A673 (cell line): ENCODE measurements at regions not wholly inside any gene's neighbourhood (a gene's known extent, or its start where the extent isn't known, plus 50 kb on each side); places are given as distances from the start of the nearest gene placed in this dataset.

ENCODE experiments used
- EZH2 ChIP-seq: fragments of 200-600 bp; sonication (generic); IDR thresholded peaks from 2 replicates; pipeline ENCODE4 v1.6.1; 2017; ENCODE audit warnings: borderline replicate concordance, low read depth, mild to moderate bottlenecking, mixed read lengths, antibody characterized with exemption, low read length; ENCODE audit not compliant: poor library complexity, severe bottlenecking
- TF ChIP-seq, protein P1 (sequence below): fragments of 300-800, 200-600 bp; sonication (generic); conservative IDR thresholded peaks from 2 replicates; pipeline ENCODE4 v1.5.1; 2017; ENCODE audit warnings: low read depth, mild to moderate bottlenecking, antibody characterized with exemption, low read length, moderate library complexity, mixed read lengths

DNA sequence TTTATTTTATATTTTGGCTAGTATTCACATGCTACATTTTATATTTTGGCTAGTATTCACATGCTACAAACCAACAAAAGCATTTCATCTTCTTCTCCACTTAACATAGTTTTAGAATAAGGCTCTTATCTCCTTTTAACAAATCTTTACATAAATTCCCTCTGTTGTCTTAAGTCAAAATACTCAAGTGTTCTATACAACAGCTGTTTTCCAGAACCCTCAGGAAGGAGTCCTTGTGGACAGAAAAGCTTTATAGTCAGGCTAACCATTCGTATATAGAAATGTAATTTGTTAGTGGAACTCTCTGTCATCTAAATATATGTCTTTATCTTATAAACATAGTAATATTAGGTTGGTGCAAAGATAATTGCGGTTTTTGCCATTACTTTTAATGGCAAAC, 191.0 kb upstream of the FLRT2 start:
- TF ChIP-seq, protein P1, sequence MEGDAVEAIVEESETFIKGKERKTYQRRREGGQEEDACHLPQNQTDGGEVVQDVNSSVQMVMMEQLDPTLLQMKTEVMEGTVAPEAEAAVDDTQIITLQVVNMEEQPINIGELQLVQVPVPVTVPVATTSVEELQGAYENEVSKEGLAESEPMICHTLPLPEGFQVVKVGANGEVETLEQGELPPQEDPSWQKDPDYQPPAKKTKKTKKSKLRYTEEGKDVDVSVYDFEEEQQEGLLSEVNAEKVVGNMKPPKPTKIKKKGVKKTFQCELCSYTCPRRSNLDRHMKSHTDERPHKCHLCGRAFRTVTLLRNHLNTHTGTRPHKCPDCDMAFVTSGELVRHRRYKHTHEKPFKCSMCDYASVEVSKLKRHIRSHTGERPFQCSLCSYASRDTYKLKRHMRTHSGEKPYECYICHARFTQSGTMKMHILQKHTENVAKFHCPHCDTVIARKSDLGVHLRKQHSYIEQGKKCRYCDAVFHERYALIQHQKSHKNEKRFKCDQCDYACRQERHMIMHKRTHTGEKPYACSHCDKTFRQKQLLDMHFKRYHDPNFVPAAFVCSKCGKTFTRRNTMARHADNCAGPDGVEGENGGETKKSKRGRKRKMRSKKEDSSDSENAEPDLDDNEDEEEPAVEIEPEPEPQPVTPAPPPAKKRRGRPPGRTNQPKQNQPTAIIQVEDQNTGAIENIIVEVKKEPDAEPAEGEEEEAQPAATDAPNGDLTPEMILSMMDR, result no peak
- no peak for TF ChIP-seq EZH2
